Upper lobe of right lung (tissue), 1 donor: ENCODE measurements at regions not wholly inside any gene's neighbourhood (a gene's known extent, or its start where the extent isn't known, plus 50 kb on each side); places are given as distances from the start of the nearest gene placed in this dataset.

Source experiments
- ATAC-seq: fragments of 200-7000 bp; cut with Tn5 transposase; one replicate; pipeline ENCODE4 v1.9.1; 2020; ENCODE audit warnings: mild to moderate bottlenecking, moderate library complexity
- DNase-seq: peaks from one replicate; pipeline ENCODE4 v3.0.0-alpha.2; 2020
- H3K27ac ChIP-seq: fragments of 200-600 bp; one replicate; pipeline ENCODE4 v1.8.0; 2022
- H3K27me3 ChIP-seq: fragments of 200-600 bp; one replicate; pipeline ENCODE4 v1.8.0; 2022; ENCODE audit warnings: mild to moderate bottlenecking
- H3K36me3 ChIP-seq: fragments of 200-600 bp; one replicate; pipeline ENCODE4 v1.8.0; 2022
- H3K4me1 ChIP-seq: fragments of 200-600 bp; one replicate; pipeline ENCODE4 v1.8.0; 2022
- H3K4me3 ChIP-seq: fragments of 200-600 bp; one replicate; pipeline ENCODE4 v1.8.0; 2022; ENCODE audit warnings: mild to moderate bottlenecking
- H3K9me3 ChIP-seq: fragments of 200-600 bp; one replicate; pipeline ENCODE4 v1.8.0; 2022
- intact Hi-C: fragments of 100-400 bp; cut with DNase I; formaldehyde crosslinking; loops from one replicate; pipeline ENCODE4 v1.11.0; 2022
- TF ChIP-seq, protein P1 (sequence below): fragments of 200-600 bp; IDR thresholded peaks from one replicate; pipeline ENCODE4 v1.8.0; 2022; ENCODE audit warnings: antibody characterized with exemption
- donor health status: DM: no; HTN: yes; CAD: no; lungs with severe emphysema.

DNA sequence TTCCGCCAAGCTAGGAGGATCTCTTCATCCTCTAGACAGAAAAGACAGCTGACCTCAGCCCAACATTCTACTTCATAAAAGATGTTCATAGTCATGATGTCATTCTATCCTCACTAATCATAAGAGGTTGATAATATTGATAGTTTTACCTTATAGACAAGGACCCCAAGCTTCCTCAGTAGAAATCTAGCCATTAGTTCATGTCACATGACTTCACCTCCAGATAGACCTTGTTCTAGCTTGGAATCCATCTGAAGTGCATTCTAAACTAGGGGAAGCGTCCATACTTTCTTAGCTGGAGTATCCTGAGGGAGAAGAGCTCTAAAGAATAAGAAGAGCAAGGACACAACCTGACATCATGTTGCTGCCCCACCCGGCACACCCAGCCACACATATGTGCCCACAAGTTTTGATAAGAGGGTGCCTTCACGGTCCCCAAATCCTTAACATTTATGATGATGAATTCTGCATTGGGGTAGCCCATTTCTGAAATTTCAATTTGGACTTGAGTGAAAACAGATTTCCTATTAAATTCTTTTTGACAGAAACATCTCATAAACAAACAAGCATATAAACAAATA, 292.5 kb upstream of the STXBP5 start:
- no peak for ATAC-seq
- H3K36me3 ChIP-seq, result no peaks in the 10 kb centered on the region
- intact Hi-C loops, result no loop called here
- DNase-seq, result no peak
- H3K9me3 ChIP-seq, result no peaks in the 10 kb centered on the region
- no peak overlapping the region for H3K4me3 ChIP-seq
- peaks cover 12% of the 10 kb centered on the region for H3K4me1 ChIP-seq
- TF ChIP-seq, protein P1, sequence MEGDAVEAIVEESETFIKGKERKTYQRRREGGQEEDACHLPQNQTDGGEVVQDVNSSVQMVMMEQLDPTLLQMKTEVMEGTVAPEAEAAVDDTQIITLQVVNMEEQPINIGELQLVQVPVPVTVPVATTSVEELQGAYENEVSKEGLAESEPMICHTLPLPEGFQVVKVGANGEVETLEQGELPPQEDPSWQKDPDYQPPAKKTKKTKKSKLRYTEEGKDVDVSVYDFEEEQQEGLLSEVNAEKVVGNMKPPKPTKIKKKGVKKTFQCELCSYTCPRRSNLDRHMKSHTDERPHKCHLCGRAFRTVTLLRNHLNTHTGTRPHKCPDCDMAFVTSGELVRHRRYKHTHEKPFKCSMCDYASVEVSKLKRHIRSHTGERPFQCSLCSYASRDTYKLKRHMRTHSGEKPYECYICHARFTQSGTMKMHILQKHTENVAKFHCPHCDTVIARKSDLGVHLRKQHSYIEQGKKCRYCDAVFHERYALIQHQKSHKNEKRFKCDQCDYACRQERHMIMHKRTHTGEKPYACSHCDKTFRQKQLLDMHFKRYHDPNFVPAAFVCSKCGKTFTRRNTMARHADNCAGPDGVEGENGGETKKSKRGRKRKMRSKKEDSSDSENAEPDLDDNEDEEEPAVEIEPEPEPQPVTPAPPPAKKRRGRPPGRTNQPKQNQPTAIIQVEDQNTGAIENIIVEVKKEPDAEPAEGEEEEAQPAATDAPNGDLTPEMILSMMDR, result no peak
- H3K27me3 ChIP-seq, result no peaks in the 10 kb centered on the region
- H3K27ac ChIP-seq, result no peak overlapping the region

DNA sequence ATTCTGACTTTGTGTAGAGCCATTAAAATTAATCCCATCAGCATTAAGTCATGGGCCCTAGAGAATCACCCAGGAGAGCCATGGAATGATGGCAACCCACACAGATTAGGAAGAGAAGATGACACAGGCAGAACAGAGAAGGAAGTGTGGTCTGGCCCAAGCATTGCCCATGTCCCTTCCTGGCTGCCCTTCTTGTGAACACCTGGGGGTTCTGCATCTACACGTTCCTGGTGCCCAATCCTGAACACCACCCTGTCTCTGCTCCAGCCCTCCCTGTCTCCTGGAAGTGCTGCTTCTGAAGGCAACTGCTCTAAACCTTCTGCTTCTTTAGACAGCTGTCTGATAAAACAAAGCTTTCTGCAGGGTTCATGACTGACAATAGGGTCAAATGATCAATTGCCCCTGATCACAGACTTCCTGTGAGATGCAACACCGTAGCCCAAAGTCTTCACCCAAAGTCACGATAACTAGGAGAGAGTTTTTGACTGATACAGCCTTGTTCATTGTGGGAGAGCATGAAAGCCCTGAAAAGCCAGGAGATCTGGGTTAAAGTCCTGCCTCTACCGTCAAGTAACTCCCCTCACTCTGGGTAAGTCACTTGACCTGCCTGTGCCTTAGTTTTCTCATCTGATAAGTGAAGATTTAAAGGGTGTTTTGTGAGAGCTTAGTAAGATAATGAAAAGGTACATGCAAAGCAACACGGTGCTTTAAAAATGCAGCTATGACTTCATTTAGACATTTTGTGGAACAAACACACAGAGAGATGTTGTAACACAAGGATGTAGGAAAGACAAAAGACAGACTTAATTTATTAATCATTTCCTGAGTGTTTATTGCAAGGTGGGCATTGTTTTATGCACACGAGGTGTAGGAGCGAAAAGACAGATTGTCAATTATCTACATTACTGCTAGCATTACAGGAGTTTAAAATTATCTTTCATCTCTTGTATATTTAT, 291.2 kb upstream of the STXBP5 start:
- no peak for ATAC-seq
- Histone ChIP-seq H3K9me3 (no peaks in the 10 kb centered on the region), H3K27ac (peak overlapping the region; percentile 74), H3K36me3 (no peaks in the 10 kb centered on the region), H3K4me3 (no peak overlapping the region), H3K27me3 (no peaks in the 10 kb centered on the region), H3K4me1 (peaks cover 12% of the 10 kb centered on the region)
- no peak for DNase-seq
- TF ChIP-seq, protein P1, result no peak
- intact Hi-C loops, result no loop called here

DNA sequence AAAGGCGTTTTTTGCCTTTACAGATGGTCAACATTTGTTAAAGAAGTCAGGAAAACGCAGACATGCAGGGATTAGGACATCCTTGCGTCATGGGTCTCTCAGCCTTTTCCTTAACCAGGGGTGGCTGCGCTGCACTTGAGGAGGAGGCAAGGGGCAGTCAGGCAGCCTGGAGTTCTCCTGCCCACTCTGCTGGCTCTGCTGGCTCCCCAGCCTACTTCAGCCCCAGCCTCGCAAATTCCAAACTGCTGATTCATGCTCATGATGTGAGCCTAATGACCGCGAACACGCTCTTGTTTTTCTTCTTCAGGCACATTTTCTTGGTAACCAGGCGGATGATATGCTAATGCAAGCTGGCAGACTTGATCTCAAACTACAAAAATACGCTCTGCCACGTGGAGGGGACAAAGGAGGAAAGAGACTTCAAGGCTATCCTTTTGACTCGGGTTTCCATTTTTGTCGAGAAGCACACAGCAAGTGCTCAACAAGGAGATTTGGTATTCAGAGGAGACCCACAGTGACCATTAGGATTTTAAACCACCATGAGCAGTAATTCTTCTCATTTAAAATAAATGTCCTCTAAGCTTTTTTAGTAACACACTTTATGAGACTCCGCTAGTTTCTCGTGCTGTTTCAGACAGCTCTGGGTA, 290.3 kb upstream of the STXBP5 start:
- intact Hi-C loops, result no loop called here
- Histone ChIP-seq H3K27ac (peak overlapping the region; percentile 74), H3K36me3 (no peaks in the 10 kb centered on the region), H3K4me3 (peak overlapping the region; percentile 25), H3K9me3 (no peaks in the 10 kb centered on the region), H3K4me1 (peaks cover 12% of the 10 kb centered on the region), H3K27me3 (no peaks in the 10 kb centered on the region)
- TF ChIP-seq, protein P1, result no peak
- DNase-seq, result peak; percentile 82
- ATAC-seq, result peak; percentile 94

DNA sequence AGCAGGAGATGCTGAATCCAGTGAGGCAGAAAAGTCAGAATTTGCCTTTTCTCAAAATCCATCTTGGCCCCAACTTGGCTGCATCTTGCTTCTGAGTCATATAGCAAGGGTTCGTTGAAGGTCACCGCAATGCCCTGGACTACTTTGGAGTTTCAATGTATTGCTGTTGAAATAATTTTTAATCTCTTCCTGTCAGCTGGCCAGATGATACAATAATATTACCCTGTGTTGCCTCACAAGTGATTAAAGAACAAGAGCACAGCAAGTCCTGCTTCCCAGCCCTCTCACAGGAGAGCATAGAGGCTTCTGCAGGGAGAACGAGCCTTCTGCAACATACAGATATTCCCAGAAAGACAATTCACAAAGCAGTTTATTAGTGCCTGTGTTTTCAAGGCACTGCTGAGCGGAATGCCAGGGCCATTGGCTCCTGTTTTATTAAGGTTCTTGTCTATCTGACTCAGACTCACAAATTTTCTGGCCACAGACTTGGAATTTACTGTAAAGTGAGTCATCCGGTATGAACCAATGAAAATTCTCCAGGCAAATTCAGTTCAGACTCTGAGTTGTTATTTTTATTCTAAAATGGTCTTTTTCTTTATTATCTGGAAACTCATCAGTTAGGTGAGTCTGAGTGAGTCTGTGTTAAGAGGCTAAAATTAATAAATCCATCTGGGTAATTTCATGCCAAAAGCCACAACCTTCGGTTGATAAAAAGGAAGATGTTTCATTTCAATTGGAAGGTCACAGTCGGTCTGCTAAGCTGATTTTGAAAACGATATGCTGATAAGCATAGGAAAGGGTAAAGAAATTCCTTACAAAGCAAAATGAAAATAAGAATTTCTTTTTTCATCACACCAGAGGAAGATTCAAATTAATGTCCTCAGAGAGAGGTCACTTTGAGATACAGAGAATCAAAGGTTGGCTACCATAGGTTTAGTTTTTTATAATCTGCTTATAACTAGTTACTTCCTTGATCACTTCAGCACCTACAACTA, 289.4 kb upstream of the STXBP5 start:
- intact Hi-C loops, result no loop called here
- Histone ChIP-seq H3K4me1 (peaks cover 12% of the 10 kb centered on the region), H3K4me3 (peak overlapping the region; percentile 25), H3K36me3 (no peaks in the 10 kb centered on the region), H3K9me3 (no peaks in the 10 kb centered on the region), H3K27ac (peak overlapping the region; percentile 74), H3K27me3 (no peaks in the 10 kb centered on the region)
- ATAC-seq, result peak; percentile 58
- DNase-seq, result no peak
- TF ChIP-seq, protein P1, result no peak

DNA sequence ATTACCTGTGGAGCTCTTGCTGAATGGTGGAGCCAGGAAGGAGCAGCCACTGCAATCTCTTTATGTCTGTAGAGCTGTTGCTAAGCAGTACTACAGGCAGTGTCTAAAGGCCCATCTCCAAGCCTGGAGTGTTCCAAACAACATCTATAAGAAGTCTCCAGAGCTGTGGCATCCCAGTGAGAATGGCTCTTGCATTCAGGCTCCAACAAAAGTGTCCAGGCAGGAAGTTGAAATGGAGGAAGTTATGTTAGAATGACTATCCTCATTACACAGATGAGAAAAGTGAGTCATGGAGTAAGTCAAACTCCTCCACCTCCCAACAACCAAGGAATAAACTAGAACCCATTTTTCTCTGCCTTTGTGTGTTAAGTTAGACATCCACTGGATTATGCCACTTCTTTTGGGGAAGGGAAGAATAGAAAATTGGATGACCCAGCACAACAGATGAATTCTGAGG, 288.5 kb upstream of the STXBP5 start:
- H3K4me3 ChIP-seq, result no peak overlapping the region
- H3K4me1 ChIP-seq, result peaks cover 12% of the 10 kb centered on the region
- intact Hi-C loops, result no loop called here
- no peaks in the 10 kb centered on the region for H3K27me3 ChIP-seq
- TF ChIP-seq, protein P1, result no peak
- no peak overlapping the region for H3K27ac ChIP-seq
- DNase-seq (no peak), ATAC-seq (no peak)
- no peaks in the 10 kb centered on the region for H3K9me3 ChIP-seq
- H3K36me3 ChIP-seq, result no peaks in the 10 kb centered on the region
